Endothelial cell of umbilical vein (primary cell): ENCODE measurements at regions not wholly inside any gene's neighbourhood (a gene's known extent, or its start where the extent isn't known, plus 50 kb on each side); places are given as distances from the start of the nearest gene placed in this dataset.

Source experiments
- BruUV-seq: library from RNA; stranded (reverse); fragments of 400-500 nt; replicated peaks from 2 replicates; lab custom pipeline; 2021; lab: Mats Ljungman, UMichigan
- CTCF ChIA-PET: fragments of 300-600, 350-600 bp; sonication (Branson Sonifier 250); formaldehyde crosslinking; loops from one replicate; lab custom pipeline; 2021; ENCODE audit warnings: antibody characterized with exemption, inconsistent platforms; lab: Charles Lee
- POLR2A ChIA-PET: fragments of 300-600, 350-600 bp; sonication (Branson Sonifier 250); formaldehyde crosslinking; loops from one replicate; lab custom pipeline; 2021; ENCODE audit warnings: antibody characterized with exemption, inconsistent platforms; lab: Charles Lee
- DNase-seq: peaks from one replicate; pipeline ENCODE4 v3.0.0-alpha.2; 2011; ENCODE audit warnings: low read depth, low spot score
- FAIRE-seq: peaks from 2 replicates; lab custom pipeline; 2011; peaks lifted over from hg19 to GRCh38; lab: Jason Lieb, UNC
- H2AFZ ChIP-seq: 2 replicates; pipeline ENCODE4 v1.6.0; 2012; ENCODE audit warnings: low read depth, low read length, control low read depth, inconsistent platforms
- H3K27ac ChIP-seq: 2 replicates; pipeline ENCODE4 v1.5.1; 2011; ENCODE audit warnings: low read depth, mild to moderate bottlenecking, control low read depth, low read length, moderate library complexity; ENCODE audit not compliant: insufficient read depth
- H3K27me3 ChIP-seq, 2 experiments: 2 replicates each; pipeline versions ENCODE4 v1.6.0 to v1.6.1; 2011; ENCODE audit warnings: low read length in 2 of 2, mixed read lengths in 1 of 2; ENCODE audit not compliant: control insufficient read depth in 2 of 2, insufficient read depth in 2 of 2
- H3K36me3 ChIP-seq, 2 experiments: 2 replicates in 1 of 2; 3 replicates in 1 of 2; pipeline ENCODE4 v1.5.1; 2011; ENCODE audit warnings: low read length in 2 of 2, mild to moderate bottlenecking in 1 of 2, moderate library complexity in 1 of 2; ENCODE audit not compliant: control insufficient read depth in 2 of 2, insufficient read depth in 2 of 2; ENCODE audit errors: extremely low read depth in 1 of 2
- H3K4me1 ChIP-seq: 3 replicates; pipeline ENCODE4 v1.5.1; 2011; ENCODE audit warnings: mild to moderate bottlenecking, low read length; ENCODE audit not compliant: control insufficient read depth, insufficient read depth; ENCODE audit errors: extremely low read depth
- H3K4me2 ChIP-seq: 2 replicates; pipeline ENCODE4 v1.6.1; 2011; ENCODE audit warnings: low read length, control low read depth, mixed read lengths; ENCODE audit not compliant: insufficient read depth
- H3K4me3 ChIP-seq, 3 experiments: fragments of 200-600 bp in 1 of 3; sonication (generic), shearing (Covaris generic) in 1 of 3; replicated peaks in 1 of 3; 2 replicates each; pipeline ENCODE4 v1.5.1; 2011 to 2016; ENCODE audit warnings: control low read depth in 3 of 3, low read length in 3 of 3, mild to moderate bottlenecking in 2 of 3, inconsistent platforms in 1 of 3, low read depth in 1 of 3, moderate library complexity in 1 of 3; ENCODE audit not compliant: insufficient read depth in 1 of 3
- H3K79me2 ChIP-seq: 2 replicates; pipeline ENCODE4 v1.6.0; 2012; ENCODE audit warnings: low read length, inconsistent platforms; ENCODE audit not compliant: control insufficient read depth, insufficient read depth
- H3K9ac ChIP-seq: replicated peaks from 2 replicates; pipeline ENCODE3; 2011; ENCODE audit warnings: low read length, control low read depth; ENCODE audit not compliant: insufficient read depth; ENCODE audit errors: extremely low read depth
- H3K9me1 ChIP-seq: replicated peaks from 3 replicates; pipeline ENCODE4 v1.6.0; 2011; ENCODE audit warnings: mild to moderate bottlenecking, low read length; ENCODE audit not compliant: control insufficient read depth, insufficient read depth; ENCODE audit errors: extremely low read depth
- H3K9me3 ChIP-seq: replicated peaks from 2 replicates; pipeline ENCODE4 v1.5.1; 2012; ENCODE audit warnings: low read length, inconsistent platforms; ENCODE audit not compliant: control insufficient read depth, insufficient read depth
- H4K20me1 ChIP-seq: replicated peaks from 2 replicates; pipeline ENCODE3; 2011; ENCODE audit warnings: mild to moderate bottlenecking, low read length; ENCODE audit not compliant: control insufficient read depth, insufficient read depth; ENCODE audit errors: extremely low read depth
- CTCF ChIP-seq, 2 donors: IDR thresholded peaks; 1 replicate in 1 of 2; 2 replicates in 1 of 2; pipeline ENCODE4 v1.5.1; 2011; ENCODE audit warnings: low read length in 2 of 2, mild to moderate bottlenecking in 2 of 2, moderate library complexity in 2 of 2, control low read depth in 1 of 2, inconsistent platforms in 1 of 2, low read depth in 1 of 2; ENCODE audit not compliant: insufficient read depth in 1 of 2; ENCODE audit errors: extremely low read depth in 1 of 2
- EZH2 ChIP-seq: IDR thresholded peaks from 2 replicates; pipeline ENCODE4 v1.6.1; 2012; ENCODE audit warnings: borderline replicate concordance, low read depth, mild to moderate bottlenecking, moderate library complexity, low read length, inconsistent platforms; ENCODE audit not compliant: severe bottlenecking
- FOS ChIP-seq: IDR thresholded peaks from 2 replicates; pipeline ENCODE4 v1.6.1; 2011; ENCODE audit warnings: mild to moderate bottlenecking, low read length, moderate library complexity, borderline replicate concordance; ENCODE audit not compliant: insufficient read depth
- GATA2 ChIP-seq: IDR thresholded peaks from 2 replicates; pipeline ENCODE4 v1.7.0; 2011; ENCODE audit warnings: low read depth, mild to moderate bottlenecking, moderate library complexity, mixed read lengths, low read length; ENCODE audit not compliant: insufficient read length, insufficient read depth
- JUN ChIP-seq: IDR thresholded peaks from 2 replicates; pipeline ENCODE4 v1.6.1; 2011; ENCODE audit warnings: borderline replicate concordance, low read depth; ENCODE audit not compliant: insufficient read length, insufficient read depth
- MAX ChIP-seq: IDR thresholded peaks from 2 replicates; pipeline ENCODE4 v1.6.1; 2011; ENCODE audit not compliant: insufficient read depth, insufficient read length
- MYC ChIP-seq: IDR thresholded peaks from one replicate; pipeline ENCODE4 v1.6.1; 2011; ENCODE audit warnings: mild to moderate bottlenecking, low read depth, low read length
- POLR2A ChIP-seq: IDR thresholded peaks from 2 replicates; pipeline ENCODE4 v1.6.1; 2012; ENCODE audit warnings: low read depth, mild to moderate bottlenecking, control low read depth, low read length
- POLR2AphosphoS5 ChIP-seq: IDR thresholded peaks from 2 replicates; pipeline ENCODE4 v1.6.1; 2012; ENCODE audit warnings: low read depth, mild to moderate bottlenecking, control low read depth, low read length, moderate library complexity; ENCODE audit not compliant: insufficient read depth
- dilution Hi-C: fragments of 300-500 bp; cut with MboI; formaldehyde crosslinking; loops from one replicate; pipeline ENCODE4 v1.15.0; 2019; ENCODE audit warnings: low sequenced_read_pairs; ENCODE audit not compliant: extremely low pct_ligation_motif_present
- intact Hi-C: fragments of 100-400 bp; cut with micrococcal nuclease; formaldehyde crosslinking; loops from one replicate; pipeline ENCODE4 v1.10.0; 2022

DNA sequence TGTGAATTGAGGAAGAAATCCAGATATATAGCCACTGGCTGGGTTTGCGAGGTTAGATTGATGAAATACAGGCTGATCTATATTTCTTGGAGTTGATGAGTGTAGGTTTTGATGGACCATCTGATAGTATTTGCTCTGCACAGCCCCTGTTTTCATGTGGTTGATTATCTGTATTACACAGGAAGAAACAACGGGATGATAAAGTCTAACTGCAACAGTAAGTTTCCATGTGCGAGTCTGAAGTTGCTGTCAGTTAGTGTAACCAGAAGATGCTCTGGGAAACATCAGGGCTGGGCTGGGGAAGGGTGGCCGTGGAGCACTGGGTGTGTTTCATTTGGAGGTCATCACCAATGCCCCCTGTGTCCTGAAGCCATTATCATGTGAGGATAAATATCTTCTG lies 148.4 kb upstream of the SFRP2 start:
- DNase-seq (no peak), FAIRE-seq (no peak)
- Histone ChIP-seq H3K27ac (no peak overlapping the region), H3K4me2 (no peak overlapping the region), H3K9ac (no peak overlapping the region), H3K4me1 (no peaks in the 10 kb centered on the region), H3K9me1 (no peaks in the 10 kb centered on the region), H3K4me3 (no peak overlapping the region), H3K9me3 (peaks cover 3% of the 10 kb centered on the region), H3K36me3 (no peaks in the 10 kb centered on the region), H3K27me3 (no peaks in the 10 kb centered on the region), H4K20me1 (no peaks in the 10 kb centered on the region), H2AFZ (no peak overlapping the region), H3K79me2 (no peaks in the 10 kb centered on the region)
- no TSS peak for BruUV-seq
- TF ChIP-seq MYC (no peak), POLR2AphosphoS5 (no peak), GATA2 (no peak), CTCF (IDR thresholded peaks at IDR 0.05; ENCODE audit: extremely low read depth in 1 of 2, insufficient read depth in 1 of 2, low read depth in 1 of 2, low read length in 2 of 2) (no peak), FOS (no peak)
- POLR2A ChIA-PET: no interaction called here
- intact Hi-C loops (no loop called here), dilution Hi-C loops (no loop called here)
- CTCF ChIA-PET: no interaction called here

GRCh38 chr4:153936121-153936520 lies 147.2 kb upstream of the SFRP2 start:
- no peak overlapping the region for H3K9ac ChIP-seq
- no peaks in the 10 kb centered on the region for H3K79me2 ChIP-seq
- H2AFZ ChIP-seq: no peak overlapping the region
- DNase-seq: no peak
- no TSS peak for BruUV-seq
- POLR2A ChIA-PET: no interaction called here
- H3K9me1 ChIP-seq: no peaks in the 10 kb centered on the region
- no peak for FAIRE-seq
- TF ChIP-seq MAX (no peak), POLR2A (no peak), JUN (no peak), EZH2 (no peak), CTCF (IDR thresholded peaks at IDR 0.05; ENCODE audit: extremely low read depth in 1 of 2, insufficient read depth in 1 of 2, low read depth in 1 of 2, low read length in 2 of 2) (no peak), MYC (no peak), POLR2AphosphoS5 (no peak), FOS (no peak), GATA2 (no peak)
- H3K27me3 ChIP-seq: no peaks in the 10 kb centered on the region
- intact Hi-C loops: no loop called here
- H3K4me3 ChIP-seq: no peak overlapping the region
- dilution Hi-C loops: no loop called here
- H3K4me1 ChIP-seq: no peaks in the 10 kb centered on the region
- H3K36me3 ChIP-seq: no peaks in the 10 kb centered on the region
- no peak overlapping the region for H3K4me2 ChIP-seq
- CTCF ChIA-PET: no interaction called here
- no peaks in the 10 kb centered on the region for H4K20me1 ChIP-seq
- no peak overlapping the region for H3K27ac ChIP-seq
- peaks cover 3% of the 10 kb centered on the region for H3K9me3 ChIP-seq
